Ishikawa (cell line): ENCODE measurements at regions not wholly inside any gene's neighbourhood (a gene's known extent, or its start where the extent isn't known, plus 50 kb on each side); places are given as distances from the start of the nearest gene placed in this dataset.

ENCODE experiments used
- FOXM1 ChIP-seq: IDR thresholded peaks from 2 replicates; pipeline ENCODE4 v1.6.1; 2012; ENCODE audit warnings: low read depth, borderline replicate concordance
- REST ChIP-seq: IDR thresholded peaks from 2 replicates; pipeline ENCODE4 v1.6.1; 2012; ENCODE audit warnings: low read depth, mild to moderate bottlenecking
- TCF12 ChIP-seq: IDR thresholded peaks from 2 replicates; pipeline ENCODE4 v1.6.1; 2012; ENCODE audit warnings: low read depth

GRCh38 chr12:91274916-91275315 lies 92.3 kb upstream of the DCN start:
- TF ChIP-seq REST: no peak
- TF ChIP-seq TCF12: no peak
- no peak for TF ChIP-seq FOXM1
